ENCODE measurements at regions not wholly inside any gene's neighbourhood (a gene's known extent, or its start where the extent isn't known, plus 50 kb on each side); places are given as distances from the start of the nearest gene placed in this dataset.
A peak's percentile ranks its signal among the peaks of the same experiment; 100 is the strongest.

DNA sequence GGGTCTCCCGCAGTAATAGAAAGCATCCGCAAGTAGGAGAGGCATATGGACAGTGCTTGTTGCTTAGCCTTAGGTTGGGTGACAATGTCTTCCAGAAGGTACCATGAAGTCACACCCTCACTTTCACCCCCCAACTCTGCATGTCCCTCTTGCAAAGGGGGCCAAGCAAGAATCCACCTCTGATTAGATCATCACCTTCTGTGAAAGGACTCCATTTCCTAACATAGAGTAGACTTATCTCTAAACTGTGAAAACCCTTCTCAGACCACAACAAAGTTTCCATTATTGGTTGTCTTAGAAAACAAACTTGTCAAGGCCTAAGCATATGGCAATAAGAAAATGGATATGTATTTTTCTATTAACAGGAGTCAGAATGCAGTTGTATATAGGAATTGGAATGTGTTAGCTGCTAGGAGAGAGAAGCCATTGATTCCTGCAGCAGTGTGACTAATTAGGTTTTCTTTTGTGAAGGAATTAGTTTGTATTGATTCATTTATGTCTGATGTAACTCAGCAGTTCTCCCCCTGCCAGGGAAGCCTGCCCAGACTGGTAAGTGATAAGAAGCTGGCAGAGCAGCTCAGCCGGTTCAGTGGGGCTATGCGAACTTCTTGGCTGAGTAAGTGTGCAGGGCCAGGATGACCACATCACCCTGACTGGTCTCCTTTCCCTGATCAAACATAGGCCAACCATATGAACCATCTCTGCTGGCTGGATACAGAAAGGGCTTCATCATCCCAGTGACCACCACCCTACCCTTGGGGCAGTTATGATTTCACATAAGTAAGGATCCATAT, 107.3 kb upstream of the CCDC196 start:
- ChIA-PET RAD21 (ENCODE audit: unreplicated experiment) (no interaction called here), POLR2A (no interaction called here), CTCF (no interaction called here), SMC1A (ENCODE audit: uncharacterized antibody, unreplicated experiment) (interaction anchor here (1.5 kb wide), 1 partner anchor 12 kb away, joined by 3 read pairs; no protein-coding TSS in a partner anchor)
- TF ChIP-seq ZNF207 (IDR thresholded peaks at IDR 0.05; ENCODE audit: borderline replicate concordance) (no peak), RAD51 (IDR thresholded peaks at IDR 0.05) (no peak), MLLT1 (IDR thresholded peaks at IDR 0.05) (no peak), NRF1 (conservative IDR thresholded peaks at IDR 0.05; ENCODE audit: low read depth, low read length) (no peak), HCFC1 (IDR thresholded peaks at IDR 0.05; ENCODE audit: low read length) (no peak), SMAD1 (IDR thresholded peaks at IDR 0.05; ENCODE audit: low read depth, partially characterized antibody) (no peak), TBL1XR1 (IDR thresholded peaks at IDR 0.05; ENCODE audit: low read depth, low read length) (no peak)
- WGBS (ENCODE audit: insufficient coverage, insufficient replicate concordance, low lambda C conversion rate, missing lambda C conversion rate): 98% methylated on average over 4 of the region's 4 CpGs
- no peak overlapping the region for H3K4me3 ChIP-seq
- H3K4me1 ChIP-seq (ENCODE audit: control insufficient read depth, insufficient read depth, low read length): no peaks in the 10 kb centered on the region
- H3K27me3 ChIP-seq (replicated peaks in 1 of 2; ENCODE audit: control insufficient read depth in 2 of 2, insufficient read depth in 2 of 2, low read length in 1 of 2): no peaks in the 10 kb centered on the region
- no peak for ATAC-seq
- in situ Hi-C loops (cut with MboI) (no loop called here), intact Hi-C loops (cut with micrococcal nuclease; ENCODE audit: unreplicated experiment) (no loop called here)
- H3K9me3 ChIP-seq (replicated peaks; ENCODE audit: control insufficient read depth, insufficient read depth, low read length): no peaks in the 10 kb centered on the region
- no peak overlapping the region for H3K9ac ChIP-seq (ENCODE audit: control insufficient read depth, insufficient read depth, low read length)
- FAIRE-seq: peak; percentile 23
- no peaks in the 10 kb centered on the region for H3K79me2 ChIP-seq (ENCODE audit: control insufficient read depth, insufficient read depth, low read length)
- no peak overlapping the region for H3K27ac ChIP-seq (ENCODE audit: control insufficient read depth, insufficient read depth)
- H2AFZ ChIP-seq (ENCODE audit: control insufficient read depth, low read depth, low read length): no peak overlapping the region
- H3K4me2 ChIP-seq (ENCODE audit: control insufficient read depth, insufficient read depth): no peak overlapping the region
- no TSS peak for BruUV-seq (replicated peaks)
- DNase-seq (ENCODE audit: low read depth, low spot score): no peak
- H3K36me3 ChIP-seq (ENCODE audit: control insufficient read depth in 2 of 2, insufficient read depth in 2 of 2, low read length in 1 of 2): no peaks in the 10 kb centered on the region
- no peaks in the 10 kb centered on the region for H4K20me1 ChIP-seq (ENCODE audit: control insufficient read depth, insufficient read depth)

Measured in GM12878 (cell line).